D341Med (cell line): ENCODE measurements at regions not wholly inside any gene's neighbourhood (a gene's known extent, or its start where the extent isn't known, plus 50 kb on each side); places are given as distances from the start of the nearest gene placed in this dataset.

Source experiments
- DNase-seq: peaks from one replicate; pipeline ENCODE4 v3.0.0; 2012; ENCODE audit warnings: low spot score

GRCh38 chr6:165717732-165718465 is 54.9 kb upstream of the PDE10A start:
- DNase-seq: no peak

GRCh38 chr6:165716886-165717285 is 53.8 kb upstream of the PDE10A start:
- no peak for DNase-seq

- DNase-seq: no peak
Observed at GRCh38 chr6:165715428-165715827, 52.4 kb upstream of the PDE10A start.

GRCh38 chr6:165714907-165715306 is 51.9 kb upstream of the PDE10A start:
- DNase-seq: no peak

- DNase-seq: no peak
Observed at GRCh38 chr6:165713845-165714466, 50.9 kb upstream of the PDE10A start.
